PC-3 (cell line): ENCODE measurements at regions not wholly inside any gene's neighbourhood (a gene's known extent, or its start where the extent isn't known, plus 50 kb on each side); places are given as distances from the start of the nearest gene placed in this dataset.

Experiments used
- ATAC-seq: fragments of 200-7000 bp; cut with Tn5 transposase; 2 replicates; pipeline ENCODE4 v1.9.1; 2020; ENCODE audit warnings: mild to moderate bottlenecking, moderate library complexity
- BruUV-seq: library from RNA; stranded (reverse); fragments of 400-500 nt; replicated peaks from 2 replicates; lab custom pipeline; 2021; lab: Mats Ljungman, UMichigan
- CTCF ChIA-PET: fragments of 300-600 bp; sonication (Branson Sonifier 250); formaldehyde crosslinking; loops from one replicate; lab custom pipeline; 2022; ENCODE audit warnings: antibody characterized with exemption; lab: Charles Lee
- POLR2A ChIA-PET: fragments of 300-600 bp; sonication (Branson Sonifier 250); formaldehyde crosslinking; loops from one replicate; lab custom pipeline; 2022; ENCODE audit warnings: antibody characterized with exemption; ENCODE audit not compliant: unreplicated experiment; lab: Charles Lee
- DNase-seq: peaks from one replicate; pipeline ENCODE4 v3.0.0-alpha.2; 2015
- H2AFZ ChIP-seq: fragments of 300-600 bp; sonication (generic); 2 replicates; pipeline ENCODE4 v1.6.0; 2016; ENCODE audit warnings: antibody characterized with exemption, low read length
- H3F3A ChIP-seq: fragments of 300-600 bp; sonication (generic); one replicate; pipeline ENCODE4 v1.6.0; 2017; ENCODE audit warnings: antibody characterized with exemption, low read length, control low read depth, mild to moderate bottlenecking; ENCODE audit not compliant: unreplicated experiment
- H3K27ac ChIP-seq: fragments of 300-600 bp; sonication (generic); 2 replicates; pipeline ENCODE4 v1.5.1; 2016; ENCODE audit warnings: mild to moderate bottlenecking, low read length
- H3K27me3 ChIP-seq: fragments of 300-600 bp; sonication (generic); 2 replicates; pipeline ENCODE4 v1.6.1; 2016; ENCODE audit warnings: low read length, mixed read lengths
- H3K36me3 ChIP-seq: fragments of 300-600 bp; sonication (generic); 2 replicates; pipeline ENCODE4 v1.6.1; 2016; ENCODE audit warnings: low read depth, mixed run types, low read length, mixed read lengths
- H3K4me1 ChIP-seq: fragments of 300-600 bp; sonication (generic); 2 replicates; pipeline ENCODE4 v1.5.1; 2016; ENCODE audit warnings: low read length; ENCODE audit not compliant: insufficient read depth
- H3K4me2 ChIP-seq: fragments of 300-600 bp; sonication (generic); 2 replicates; pipeline ENCODE4 v1.6.0; 2016; ENCODE audit warnings: low read length
- H3K4me3 ChIP-seq: fragments of 300-600 bp; sonication (generic); 2 replicates; pipeline ENCODE4 v1.5.1; 2016; ENCODE audit warnings: mild to moderate bottlenecking, low read length, mixed read lengths
- H3K79me2 ChIP-seq: fragments of 300-600 bp; sonication (generic); 2 replicates; pipeline ENCODE4 v1.6.1; 2017; ENCODE audit warnings: low read length, mixed read lengths
- H3K9ac ChIP-seq: fragments of 300-600 bp; sonication (generic); 2 replicates; pipeline ENCODE4 v1.6.0; 2016; ENCODE audit warnings: mild to moderate bottlenecking, low read length
- H3K9me2 ChIP-seq: fragments of 300-600 bp; sonication (generic); replicated peaks from 2 replicates; pipeline ENCODE4 v1.6.1; 2016; ENCODE audit warnings: mixed run types, low read length, mixed read lengths
- H3K9me3 ChIP-seq: fragments of 300-600 bp; sonication (generic); 2 replicates; pipeline ENCODE4 v1.6.1; 2016; ENCODE audit warnings: low read length, mixed read lengths
- H4K20me1 ChIP-seq: fragments of 300-600 bp; sonication (generic); 2 replicates; pipeline ENCODE4 v1.6.1; 2016; ENCODE audit warnings: low read length, mixed read lengths
- EZH2 ChIP-seq: fragments of 300-600 bp; sonication (generic); IDR thresholded peaks from one replicate; pipeline ENCODE4 v1.6.1; 2017; ENCODE audit warnings: antibody characterized with exemption, mild to moderate bottlenecking, low read length; ENCODE audit not compliant: unreplicated experiment
- EZH2phosphoT487 ChIP-seq: fragments of 300-600 bp; sonication (generic); IDR thresholded peaks from 2 replicates; pipeline ENCODE4 v1.6.1; 2018; ENCODE audit warnings: mild to moderate bottlenecking, antibody characterized with exemption, low read length, borderline replicate concordance
- intact Hi-C: fragments of 100-400 bp; cut with micrococcal nuclease; formaldehyde crosslinking; loops from 2 replicates; pipeline ENCODE4 v1.9.0; 2023
- TF ChIP-seq, protein P1 (sequence below): fragments of 300-600 bp; sonication (generic); conservative IDR thresholded peaks from 2 replicates; pipeline ENCODE4 v1.5.1; 2017; ENCODE audit warnings: antibody characterized with exemption, low read depth, mild to moderate bottlenecking, low read length

GRCh38 chr13:64639206-64639605, 2590.9 kb downstream of the PCDH9 start:
- TF ChIP-seq, protein P1, sequence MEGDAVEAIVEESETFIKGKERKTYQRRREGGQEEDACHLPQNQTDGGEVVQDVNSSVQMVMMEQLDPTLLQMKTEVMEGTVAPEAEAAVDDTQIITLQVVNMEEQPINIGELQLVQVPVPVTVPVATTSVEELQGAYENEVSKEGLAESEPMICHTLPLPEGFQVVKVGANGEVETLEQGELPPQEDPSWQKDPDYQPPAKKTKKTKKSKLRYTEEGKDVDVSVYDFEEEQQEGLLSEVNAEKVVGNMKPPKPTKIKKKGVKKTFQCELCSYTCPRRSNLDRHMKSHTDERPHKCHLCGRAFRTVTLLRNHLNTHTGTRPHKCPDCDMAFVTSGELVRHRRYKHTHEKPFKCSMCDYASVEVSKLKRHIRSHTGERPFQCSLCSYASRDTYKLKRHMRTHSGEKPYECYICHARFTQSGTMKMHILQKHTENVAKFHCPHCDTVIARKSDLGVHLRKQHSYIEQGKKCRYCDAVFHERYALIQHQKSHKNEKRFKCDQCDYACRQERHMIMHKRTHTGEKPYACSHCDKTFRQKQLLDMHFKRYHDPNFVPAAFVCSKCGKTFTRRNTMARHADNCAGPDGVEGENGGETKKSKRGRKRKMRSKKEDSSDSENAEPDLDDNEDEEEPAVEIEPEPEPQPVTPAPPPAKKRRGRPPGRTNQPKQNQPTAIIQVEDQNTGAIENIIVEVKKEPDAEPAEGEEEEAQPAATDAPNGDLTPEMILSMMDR: no peak
- TF ChIP-seq EZH2: no peak
- no peak for TF ChIP-seq EZH2phosphoT487
- H3K9me3 ChIP-seq: no peaks in the 10 kb centered on the region
- DNase-seq (peak; percentile 9), ATAC-seq (no peak)
- intact Hi-C loops: no loop called here
- no peak overlapping the region for H3K27ac ChIP-seq
- H3K4me2 ChIP-seq: peak overlapping the region; percentile 68; the same call in 1 of the 2 replicates
- ChIA-PET CTCF (no interaction called here), POLR2A (no interaction called here)
- H4K20me1 ChIP-seq: no peaks in the 10 kb centered on the region
- no peaks in the 10 kb centered on the region for H3F3A ChIP-seq
- no peaks in the 10 kb centered on the region for H3K79me2 ChIP-seq
- H3K27me3 ChIP-seq: no peaks in the 10 kb centered on the region
- no peaks in the 10 kb centered on the region for H3K9me2 ChIP-seq
- H2AFZ ChIP-seq: no peak overlapping the region
- H3K4me1 ChIP-seq: peaks cover 12% of the 10 kb centered on the region
- H3K36me3 ChIP-seq: no peaks in the 10 kb centered on the region
- H3K9ac ChIP-seq: no peak overlapping the region
- H3K4me3 ChIP-seq: no peak overlapping the region
- BruUV-seq: no TSS peak

DNA sequence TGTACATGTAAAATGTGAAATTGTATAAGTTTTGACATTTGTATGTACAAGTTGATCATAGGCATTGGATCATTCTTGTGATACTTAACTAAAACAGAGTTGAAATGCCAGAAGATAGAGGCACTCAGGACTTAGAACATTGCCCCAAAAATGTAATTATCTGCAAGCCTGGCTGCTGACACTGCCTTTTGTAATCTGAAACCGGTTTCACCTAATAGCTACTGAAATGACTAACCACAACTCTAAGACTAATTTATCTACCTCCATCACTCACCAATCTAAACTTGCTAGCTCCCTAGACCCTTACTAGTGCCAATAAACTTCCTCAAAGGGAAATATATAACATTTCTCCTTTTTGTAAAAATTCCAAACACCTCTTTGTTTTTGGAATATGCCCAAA, 2596.2 kb downstream of the PCDH9 start:
- H3K27ac ChIP-seq: no peak overlapping the region
- H2AFZ ChIP-seq: no peak overlapping the region
- no peaks in the 10 kb centered on the region for H3K36me3 ChIP-seq
- CTCF ChIA-PET: no interaction called here
- no peaks in the 10 kb centered on the region for H3K4me1 ChIP-seq
- no peak overlapping the region for H3K4me3 ChIP-seq
- POLR2A ChIA-PET: no interaction called here
- H3K9ac ChIP-seq: no peak overlapping the region
- H3K79me2 ChIP-seq: no peaks in the 10 kb centered on the region
- TF ChIP-seq EZH2phosphoT487 (no peak), EZH2 (no peak)
- TF ChIP-seq, protein P1: no peak
- no peaks in the 10 kb centered on the region for H3K9me3 ChIP-seq
- no peaks in the 10 kb centered on the region for H3K9me2 ChIP-seq
- no peak for DNase-seq
- intact Hi-C loops: no loop called here
- no peaks in the 10 kb centered on the region for H4K20me1 ChIP-seq
- no peak overlapping the region for H3K4me2 ChIP-seq
- H3F3A ChIP-seq: no peaks in the 10 kb centered on the region
- ATAC-seq: no peak
- BruUV-seq: no TSS peak
- no peaks in the 10 kb centered on the region for H3K27me3 ChIP-seq

- no peaks in the 10 kb centered on the region for H3K4me1 ChIP-seq
- no peak for ATAC-seq
- H3K9ac ChIP-seq: no peak overlapping the region
- H3K27ac ChIP-seq: no peak overlapping the region
- no peaks in the 10 kb centered on the region for H4K20me1 ChIP-seq
- no peaks in the 10 kb centered on the region for H3F3A ChIP-seq
- no TSS peak for BruUV-seq
- no peak overlapping the region for H3K4me2 ChIP-seq
- H3K79me2 ChIP-seq: no peaks in the 10 kb centered on the region
- intact Hi-C loops: no loop called here
- no peak overlapping the region for H3K4me3 ChIP-seq
- POLR2A ChIA-PET: no interaction called here
- H3K9me3 ChIP-seq: no peaks in the 10 kb centered on the region
- TF ChIP-seq EZH2phosphoT487: no peak
- TF ChIP-seq, protein P1: no peak
- no peak for TF ChIP-seq EZH2
- H3K27me3 ChIP-seq: no peaks in the 10 kb centered on the region
- DNase-seq: no peak
- no peaks in the 10 kb centered on the region for H3K36me3 ChIP-seq
- H2AFZ ChIP-seq: no peak overlapping the region
- no peaks in the 10 kb centered on the region for H3K9me2 ChIP-seq
- CTCF ChIA-PET: no interaction called here
Measured at GRCh38 chr13:64627654-64628053, 2602.5 kb downstream of the PCDH9 start.
